IPS-15b (cell line): ENCODE measurements at regions not wholly inside any gene's neighbourhood (a gene's known extent, or its start where the extent isn't known, plus 50 kb on each side); places are given as distances from the start of the nearest gene placed in this dataset.

Experiments used
- H3K27me3 ChIP-seq: one replicate; pipeline ENCODE4 v1.6.1; 2013; ENCODE audit warnings: low read length; ENCODE audit not compliant: control insufficient read depth, insufficient read depth
- H3K36me3 ChIP-seq: one replicate; pipeline ENCODE4 v1.6.1; 2013; ENCODE audit warnings: low read length; ENCODE audit not compliant: control insufficient read depth, insufficient read depth
- H3K4me1 ChIP-seq: one replicate; pipeline ENCODE4 v1.6.1; 2013; ENCODE audit warnings: mild to moderate bottlenecking, low read length; ENCODE audit not compliant: control insufficient read depth, insufficient read depth
- H3K4me3 ChIP-seq: one replicate; pipeline ENCODE4 v1.5.1; 2013; ENCODE audit warnings: low read depth, low read length
- H3K9ac ChIP-seq: one replicate; pipeline ENCODE4 v1.6.1; 2013; ENCODE audit warnings: low read depth, mild to moderate bottlenecking, low read length
- H3K9me3 ChIP-seq: one replicate; pipeline ENCODE4 v1.6.1; 2013; ENCODE audit warnings: mild to moderate bottlenecking, low read length; ENCODE audit not compliant: control insufficient read depth, insufficient read depth

DNA sequence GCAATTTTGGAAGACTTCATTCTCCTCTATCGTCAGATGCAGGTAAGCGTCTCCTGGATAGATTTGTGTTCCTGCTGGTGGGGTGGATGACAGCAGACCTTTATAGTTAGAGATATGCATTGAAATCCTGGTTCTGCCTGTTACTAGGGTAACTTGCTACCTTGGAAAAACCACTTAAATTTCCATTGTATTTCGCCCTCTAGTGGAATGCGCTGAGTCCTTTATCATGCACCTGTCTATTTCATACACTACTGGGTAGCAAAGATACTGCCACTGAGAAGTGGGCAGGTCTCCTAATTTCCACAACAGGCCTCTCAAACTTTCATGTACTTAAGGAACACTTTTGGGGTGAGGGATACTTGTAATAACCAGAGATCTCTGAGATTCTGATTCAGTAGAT is 209.5 kb upstream of the SUCLG2 start:
- Histone ChIP-seq H3K9me3 (no peaks in the 10 kb centered on the region), H3K9ac (no peak overlapping the region), H3K36me3 (no peaks in the 10 kb centered on the region), H3K4me3 (no peak overlapping the region), H3K27me3 (no peaks in the 10 kb centered on the region), H3K4me1 (no peaks in the 10 kb centered on the region)

DNA sequence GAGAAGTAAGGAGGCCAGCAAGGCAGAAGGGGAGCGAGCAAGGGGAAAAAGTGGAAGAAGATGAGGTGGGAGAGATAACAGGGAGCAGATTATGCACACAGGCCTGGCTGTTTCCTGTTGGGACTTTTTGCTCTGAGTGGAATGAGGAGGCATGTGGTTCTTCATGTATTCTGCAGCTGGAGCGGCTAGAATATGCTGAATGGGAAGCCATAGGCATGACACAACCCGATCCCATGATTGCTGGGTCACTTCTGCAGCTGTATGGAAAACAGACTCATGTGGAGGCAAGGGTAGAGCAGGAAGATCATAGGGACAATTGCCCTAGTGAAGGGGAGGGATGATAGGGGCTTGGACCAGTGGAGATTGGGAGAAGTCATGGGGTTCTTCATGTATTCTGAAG is 206.0 kb upstream of the SUCLG2 start:
- no peaks in the 10 kb centered on the region for H3K9me3 ChIP-seq
- no peaks in the 10 kb centered on the region for H3K4me1 ChIP-seq
- no peaks in the 10 kb centered on the region for H3K27me3 ChIP-seq
- H3K4me3 ChIP-seq, result no peak overlapping the region
- H3K9ac ChIP-seq, result no peak overlapping the region
- H3K36me3 ChIP-seq, result no peaks in the 10 kb centered on the region

DNA sequence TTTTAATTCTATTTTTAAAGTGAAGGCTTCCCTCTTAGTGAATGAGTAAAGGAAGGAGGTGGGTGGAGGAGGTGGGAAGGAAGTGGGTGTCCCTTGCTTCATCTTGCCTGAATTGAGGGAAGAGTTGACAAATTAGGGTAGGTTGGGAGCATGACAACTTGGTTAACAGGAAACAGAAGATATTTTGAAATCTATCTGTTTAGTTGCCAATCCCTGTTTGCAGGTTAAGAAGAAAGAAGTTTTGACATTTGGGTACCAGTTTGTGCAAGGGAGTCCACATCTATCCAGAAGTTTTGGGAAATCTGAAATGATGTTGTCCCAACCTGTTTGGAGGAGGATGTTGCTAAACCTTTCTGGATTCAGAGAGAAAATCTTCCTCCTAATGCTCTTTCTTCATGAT is 204.1 kb upstream of the SUCLG2 start:
- Histone ChIP-seq H3K9ac (no peak overlapping the region), H3K9me3 (no peaks in the 10 kb centered on the region)

GRCh38 chr3:67856718-67857117 is 202.3 kb upstream of the SUCLG2 start:
- no peak overlapping the region for H3K9ac ChIP-seq
- no peaks in the 10 kb centered on the region for H3K9me3 ChIP-seq
- no peaks in the 10 kb centered on the region for H3K36me3 ChIP-seq
- H3K27me3 ChIP-seq, result no peaks in the 10 kb centered on the region
- no peak overlapping the region for H3K4me3 ChIP-seq
- no peaks in the 10 kb centered on the region for H3K4me1 ChIP-seq

More for the DNA sequence above, 204.1 kb upstream of the SUCLG2 start:
- Histone ChIP-seq H3K4me3 (no peak overlapping the region), H3K27me3 (no peaks in the 10 kb centered on the region), H3K4me1 (no peaks in the 10 kb centered on the region), H3K36me3 (no peaks in the 10 kb centered on the region)

- H3K4me3 ChIP-seq, result no peak overlapping the region
- no peak overlapping the region for H3K9ac ChIP-seq
- H3K4me1 ChIP-seq, result no peaks in the 10 kb centered on the region
- H3K9me3 ChIP-seq, result no peaks in the 10 kb centered on the region
- H3K36me3 ChIP-seq, result no peaks in the 10 kb centered on the region
- no peaks in the 10 kb centered on the region for H3K27me3 ChIP-seq
Observed at GRCh38 chr3:67854663-67855062, 200.3 kb upstream of the SUCLG2 start.

DNA sequence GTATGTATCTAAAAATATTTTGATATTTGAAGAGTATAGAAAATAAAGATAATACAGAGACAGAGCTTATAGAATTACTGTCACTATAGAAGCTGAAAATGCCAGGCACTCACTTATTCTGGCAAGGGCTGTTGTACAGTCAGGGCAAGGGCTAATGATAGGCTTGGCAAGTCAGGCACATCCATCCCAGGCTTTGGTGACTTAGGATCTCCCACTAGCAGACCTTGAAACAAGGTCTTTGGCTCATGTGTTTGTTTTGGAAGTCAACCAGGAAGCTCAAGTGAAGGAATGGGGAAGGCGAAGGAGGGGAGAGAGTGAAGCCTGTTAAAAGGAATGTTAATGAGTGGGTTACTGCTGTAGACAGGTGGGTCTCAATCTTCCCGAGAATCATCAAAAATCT is 199.1 kb upstream of the SUCLG2 start:
- Histone ChIP-seq H3K27me3 (no peaks in the 10 kb centered on the region), H3K4me1 (no peaks in the 10 kb centered on the region), H3K9me3 (no peaks in the 10 kb centered on the region), H3K9ac (no peak overlapping the region), H3K36me3 (no peaks in the 10 kb centered on the region), H3K4me3 (no peak overlapping the region)

DNA sequence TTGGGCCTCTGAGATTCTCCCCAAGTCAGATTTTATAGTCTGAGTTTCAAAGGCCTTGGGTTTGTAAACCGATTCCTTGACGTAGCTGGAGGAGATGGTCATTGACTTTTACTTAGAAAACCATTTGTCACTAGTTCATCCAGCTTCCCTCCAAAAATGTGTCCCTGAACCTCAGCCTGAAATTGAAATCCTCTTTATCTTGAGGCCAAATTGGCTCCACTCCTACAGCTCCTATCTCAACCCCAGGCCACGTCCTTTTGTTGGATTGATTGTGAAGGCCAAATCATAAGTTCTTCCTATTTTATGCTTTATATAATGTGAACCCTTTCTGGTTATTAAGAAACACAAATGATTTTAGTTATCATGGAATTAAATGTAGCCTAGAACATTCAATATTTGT is 193.9 kb upstream of the SUCLG2 start:
- H3K36me3 ChIP-seq, result no peaks in the 10 kb centered on the region
- no peak overlapping the region for H3K9ac ChIP-seq
- no peak overlapping the region for H3K4me3 ChIP-seq
- H3K4me1 ChIP-seq, result no peaks in the 10 kb centered on the region
- H3K27me3 ChIP-seq, result no peaks in the 10 kb centered on the region
- H3K9me3 ChIP-seq, result no peaks in the 10 kb centered on the region

DNA sequence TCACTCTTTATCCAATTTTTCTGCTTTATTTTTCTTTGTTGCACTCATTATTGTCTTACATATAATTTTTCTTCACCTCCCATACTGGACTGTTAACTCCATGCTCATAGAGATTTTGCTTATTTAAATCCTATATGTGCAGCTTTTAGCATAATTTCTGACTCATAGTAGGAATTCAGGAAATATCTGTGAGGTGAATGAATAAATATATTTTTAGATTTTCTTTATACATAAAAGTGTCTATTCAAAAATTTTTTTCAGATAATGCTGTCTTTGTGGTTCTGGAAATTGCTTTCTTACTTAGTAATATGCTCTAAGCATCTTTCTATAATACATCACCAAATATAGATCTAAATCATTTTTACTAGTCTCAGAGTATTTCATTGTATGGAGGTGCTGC is 191.8 kb upstream of the SUCLG2 start:
- Histone ChIP-seq H3K9ac (no peak overlapping the region), H3K36me3 (no peaks in the 10 kb centered on the region), H3K4me3 (no peak overlapping the region), H3K9me3 (no peaks in the 10 kb centered on the region), H3K4me1 (no peaks in the 10 kb centered on the region), H3K27me3 (no peaks in the 10 kb centered on the region)

- Histone ChIP-seq H3K9me3 (no peaks in the 10 kb centered on the region), H3K27me3 (no peaks in the 10 kb centered on the region), H3K9ac (no peak overlapping the region), H3K4me3 (no peak overlapping the region), H3K36me3 (no peaks in the 10 kb centered on the region), H3K4me1 (no peaks in the 10 kb centered on the region)
Observed at GRCh38 chr3:67832817-67833216, 178.4 kb upstream of the SUCLG2 start.

- H3K4me1 ChIP-seq, result no peaks in the 10 kb centered on the region
- no peaks in the 10 kb centered on the region for H3K27me3 ChIP-seq
- H3K4me3 ChIP-seq, result no peak overlapping the region
- H3K36me3 ChIP-seq, result no peaks in the 10 kb centered on the region
- H3K9ac ChIP-seq, result no peak overlapping the region
- H3K9me3 ChIP-seq, result no peaks in the 10 kb centered on the region
Observed at GRCh38 chr3:67831262-67831661, 176.8 kb upstream of the SUCLG2 start.

- Histone ChIP-seq H3K9me3 (no peaks in the 10 kb centered on the region), H3K4me3 (no peak overlapping the region), H3K27me3 (no peaks in the 10 kb centered on the region)
Observed at GRCh38 chr3:67828486-67829010, 174.1 kb upstream of the SUCLG2 start.

GRCh38 chr3:67821135-67821534 is 166.7 kb upstream of the SUCLG2 start:
- no peaks in the 10 kb centered on the region for H3K4me1 ChIP-seq
- H3K27me3 ChIP-seq, result no peaks in the 10 kb centered on the region
- no peak overlapping the region for H3K4me3 ChIP-seq
- no peaks in the 10 kb centered on the region for H3K9me3 ChIP-seq
- no peaks in the 10 kb centered on the region for H3K36me3 ChIP-seq
- H3K9ac ChIP-seq, result no peak overlapping the region

More at GRCh38 chr3:67828486-67829010, 174.1 kb upstream of the SUCLG2 start:
- Histone ChIP-seq H3K36me3 (no peaks in the 10 kb centered on the region), H3K9ac (no peak overlapping the region), H3K4me1 (no peaks in the 10 kb centered on the region)

DNA sequence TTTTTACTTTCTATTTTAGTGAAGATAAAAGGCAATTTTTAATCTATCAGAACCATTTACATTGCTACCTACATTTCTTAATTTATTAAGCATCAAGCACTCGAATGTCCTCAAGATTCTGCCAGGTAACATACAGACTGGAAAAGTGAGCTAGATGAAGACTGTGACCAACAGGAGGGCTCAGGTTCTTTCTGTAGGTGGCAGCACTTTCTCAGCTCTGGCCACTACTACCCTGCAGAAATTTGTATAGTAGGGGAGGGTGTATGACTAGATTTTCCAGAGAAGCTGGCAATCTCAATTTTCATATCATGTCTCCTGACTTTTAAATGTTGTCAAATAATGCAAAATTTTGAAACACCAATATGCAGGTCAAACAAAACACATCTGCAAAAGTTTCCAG is 165.0 kb upstream of the SUCLG2 start:
- H3K4me3 ChIP-seq, result no peak overlapping the region
- H3K4me1 ChIP-seq, result no peaks in the 10 kb centered on the region
- H3K27me3 ChIP-seq, result no peaks in the 10 kb centered on the region
- no peaks in the 10 kb centered on the region for H3K9me3 ChIP-seq
- no peak overlapping the region for H3K9ac ChIP-seq
- H3K36me3 ChIP-seq, result no peaks in the 10 kb centered on the region
